Fibroblast of mammary gland (primary cell): ENCODE measurements at regions not wholly inside any gene's neighbourhood (a gene's known extent, or its start where the extent isn't known, plus 50 kb on each side); places are given as distances from the start of the nearest gene placed in this dataset.

Source experiments
- DNase-seq: peaks from one replicate; pipeline ENCODE4 v3.0.0-alpha.2; 2010; ENCODE audit warnings: low read depth
- H3K4me3 ChIP-seq: 2 replicates; pipeline ENCODE4 v1.5.1; 2011; ENCODE audit warnings: low read depth, mild to moderate bottlenecking, low read length, moderate library complexity; ENCODE audit not compliant: control insufficient read depth
- CTCF ChIP-seq: conservative IDR thresholded peaks from 2 replicates; pipeline ENCODE4 v1.5.1; 2011; ENCODE audit warnings: low read depth, low read length, inconsistent platforms; ENCODE audit not compliant: control insufficient read depth, insufficient read depth

- no peak overlapping the region for H3K4me3 ChIP-seq
- TF ChIP-seq CTCF = no peak
- DNase-seq = peak; percentile 32
Observed at GRCh38 chr16:86362155-86362849, 148.0 kb upstream of the FOXF1 start.

GRCh38 chr16:86363057-86363490, 147.3 kb upstream of the FOXF1 start:
- no peak for TF ChIP-seq CTCF
- peak; percentile 96 for DNase-seq
- H3K4me3 ChIP-seq = no peak overlapping the region

- no peak for TF ChIP-seq CTCF
- no peak for DNase-seq
- H3K4me3 ChIP-seq = no peak overlapping the region
Observed at GRCh38 chr16:86363836-86364618, 146.3 kb upstream of the FOXF1 start.

GRCh38 chr16:86364653-86365380, 145.5 kb upstream of the FOXF1 start:
- TF ChIP-seq CTCF = no peak
- DNase-seq = no peak
- H3K4me3 ChIP-seq = no peak overlapping the region

- H3K4me3 ChIP-seq = no peak overlapping the region
- no peak for DNase-seq
- no peak for TF ChIP-seq CTCF
Observed at GRCh38 chr16:86365513-86366273, 144.6 kb upstream of the FOXF1 start.

GRCh38 chr16:86366481-86366880, 143.8 kb upstream of the FOXF1 start:
- no peak for TF ChIP-seq CTCF
- no peak for DNase-seq
- H3K4me3 ChIP-seq = no peak overlapping the region
